Heart left ventricle (tissue), 13 donors: ENCODE measurements at regions not wholly inside any gene's neighbourhood (a gene's known extent, or its start where the extent isn't known, plus 50 kb on each side); places are given as distances from the start of the nearest gene placed in this dataset.

Experiments
- CTCF ChIP-seq, 12 donors: fragments of 200-600 bp; sonication (generic) in 4 of 12; IDR thresholded peaks; one replicate each; pipeline versions ENCODE4 v1.5.0 to v1.8.0; 2018 to 2022; ENCODE audit warnings: antibody characterized with exemption in 12 of 12, mild to moderate bottlenecking in 5 of 12
- POLR2A ChIP-seq, 2 donors: fragments of 450-650 bp; IDR thresholded peaks; one replicate each; pipeline ENCODE4 v1.6.1; 2017; ENCODE audit warnings: antibody characterized with exemption in 2 of 2, mild to moderate bottlenecking in 2 of 2, moderate library complexity in 2 of 2
- donor health status: ischemic (EF 13 %, LVEDD 7.1; RV severe dilation, severe dysfunction).
- donor health status: DM: no; HTN: yes; CAD: no.
- donor health status: DM: no; HTN: no; CAD: no.
- donor health status: ischemic (EF 25% LVEDD 6.9; RV normal size, moderate dysfunction).
- donor health status: ischemic (EF 25% LVEDD 5.7; RV mildly dilated, moderate dysfunction).
- donor health status: ischemic (EF 35%, LVEDD 5.7; RV mildly dilated, moderate dysfunction).
- donor health status: nonischemic (EF 11% LVEDD 7.7; RV severe dilation, severe dysfunction).
- donor health status: DM: yes; HTN: yes; CAD: no.
- donor health status: PGD.
- donor health status: ischemic (EF 29% LVEDD 5.4; RV normal size, mild dysfunction).
- donor health status: nonischemic (EF 23%, LVEDD 6.1; RV moderate dilation, normal function).

GRCh38 chr2:209113026-209113425, 310.8 kb upstream of the MAP2 start:
- TF ChIP-seq CTCF (IDR thresholded peaks at IDR 0.05) (no peak), POLR2A (IDR thresholded peaks at IDR 0.05) (no peak)
